Right ventricle myocardium superior (tissue), 1 donor: ENCODE measurements at regions not wholly inside any gene's neighbourhood (a gene's known extent, or its start where the extent isn't known, plus 50 kb on each side); places are given as distances from the start of the nearest gene placed in this dataset.

ENCODE experiments used
- ATAC-seq: fragments of 200-7000 bp; cut with Tn5 transposase; one replicate; pipeline ENCODE4 v1.9.1; 2020; ENCODE audit warnings: mild to moderate bottlenecking; ENCODE audit not compliant: poor library complexity
- DNase-seq: peaks from one replicate; pipeline ENCODE4 v3.0.0-alpha.2; 2020
- intact Hi-C: fragments of 100-400 bp; cut with DNase I; formaldehyde crosslinking; loops from one replicate; pipeline ENCODE4 v1.11.2; 2022
- donor health status: DM: no; HTN: yes; CAD: no; lungs with severe emphysema.

GRCh38 chr1:235925016-235925415 is 58.3 kb upstream of the LYST start:
- intact Hi-C loops: no loop called here
- no peak for DNase-seq
- no peak for ATAC-seq

- DNase-seq (no peak), ATAC-seq (peak; percentile 22)
- intact Hi-C loops: no loop called here
These were observed 56.8 kb upstream of the LYST start for GRCh38 chr1:235923466-235924021.

- intact Hi-C loops: no loop called here
- no peak for ATAC-seq
These were observed 54.1 kb upstream of the LYST start for GRCh38 chr1:235920596-235921375.

GRCh38 chr1:235919833-235920441 is 53.2 kb upstream of the LYST start:
- intact Hi-C loops: no loop called here
- no peak for ATAC-seq
- DNase-seq: no peak

More at GRCh38 chr1:235920596-235921375, 54.1 kb upstream of the LYST start:
- DNase-seq: no peak

- ATAC-seq (no peak), DNase-seq (no peak)
- intact Hi-C loops: no loop called here
These were observed 52.6 kb upstream of the LYST start for GRCh38 chr1:235919127-235919832.

GRCh38 chr1:235918465-235918864 is 51.8 kb upstream of the LYST start:
- intact Hi-C loops: no loop called here
- no peak for DNase-seq
- ATAC-seq: no peak

- ATAC-seq (no peak), DNase-seq (no peak)
- intact Hi-C loops: no loop called here
These were observed 51.3 kb upstream of the LYST start for GRCh38 chr1:235918032-235918431.

- intact Hi-C loops: no loop called here
- peak; percentile 63 for DNase-seq
- ATAC-seq: peak; percentile 96
These were observed 50.6 kb upstream of the LYST start for GRCh38 chr1:235917267-235917811.
